HepG2 (cell line): ENCODE measurements at regions not wholly inside any gene's neighbourhood (a gene's known extent, or its start where the extent isn't known, plus 50 kb on each side); places are given as distances from the start of the nearest gene placed in this dataset.

Source experiments
- ATAC-seq: fragments of 200-7000 bp; cut with Tn5 transposase; 3 replicates; pipeline ENCODE4 v1.9.1; 2020; ENCODE audit warnings: mild to moderate bottlenecking, moderate library complexity
- BruUV-seq: library from RNA; stranded (reverse); fragments of 400-500 nt; replicated peaks from 2 replicates; lab custom pipeline; 2021; lab: Mats Ljungman, UMichigan
- CTCF ChIA-PET: fragments of 300-600 bp; formaldehyde crosslinking; extraction: SDS; loops from one replicate; lab custom pipeline; 2021; ENCODE audit warnings: low total read pairs, inconsistent platforms, low intra/inter-chr PET ratio; lab: Yijun Ruan, JAX
- POLR2A ChIA-PET: fragments of 350-600 bp; sonication (Branson Sonifier 250); formaldehyde crosslinking; loops from one replicate; lab custom pipeline; 2020; ENCODE audit warnings: antibody characterized with exemption, inconsistent platforms; lab: Yijun Ruan, JAX
- DNase-seq: peaks from one replicate; pipeline ENCODE4 v3.0.0-alpha.2; 2015; ENCODE audit warnings: low spot score
- FAIRE-seq: peaks from 3 replicates; lab custom pipeline; 2011; peaks lifted over from hg19 to GRCh38; lab: Jason Lieb, UNC
- H2AFZ ChIP-seq: one replicate; pipeline ENCODE4 v1.6.1; 2011; ENCODE audit warnings: low read length, inconsistent platforms
- H3K27ac ChIP-seq: fragments of 300-600 bp; 3 replicates; pipeline ENCODE4 v1.8.0; 2011; ENCODE audit warnings: mixed run types, mild to moderate bottlenecking, mixed read lengths, low read length, inconsistent platforms; ENCODE audit not compliant: insufficient read depth; ENCODE audit errors: extremely low read length
- H3K27me3 ChIP-seq, 2 experiments: fragments of 200-600 bp in 1 of 2; 2 replicates in 1 of 2; 3 replicates in 1 of 2; pipeline versions ENCODE4 v1.6.0 to v1.8.0; 2011; ENCODE audit warnings: low read length in 2 of 2, mild to moderate bottlenecking in 2 of 2, moderate library complexity in 2 of 2, inconsistent platforms in 1 of 2; ENCODE audit not compliant: insufficient read depth in 2 of 2, control insufficient read depth in 1 of 2
- H3K36me3 ChIP-seq, 2 experiments: fragments of 200-600 bp in 1 of 2; replicated peaks in 1 of 2; 2 replicates in 1 of 2; 3 replicates in 1 of 2; pipeline versions ENCODE4 v1.5.1 to v1.8.0; 2011; ENCODE audit warnings: low read length in 2 of 2, inconsistent platforms in 1 of 2; ENCODE audit not compliant: insufficient read depth in 2 of 2, control insufficient read depth in 1 of 2
- H3K4me1 ChIP-seq: 2 replicates; pipeline ENCODE4 v1.5.1; 2012; ENCODE audit warnings: low read length, inconsistent platforms; ENCODE audit not compliant: insufficient read depth
- H3K4me2 ChIP-seq: 2 replicates; pipeline ENCODE4 v1.6.0; 2011; ENCODE audit warnings: low read depth, low read length, inconsistent platforms
- H3K4me3 ChIP-seq, 3 experiments: fragments of 200-600 bp in 1 of 3; sonication (generic), shearing (Covaris generic) in 1 of 3; replicated peaks in 1 of 3; 2 replicates each; pipeline ENCODE4 v1.5.1; 2011 to 2016; ENCODE audit warnings: low read length in 3 of 3, inconsistent platforms in 2 of 3, low read depth in 2 of 3, mild to moderate bottlenecking in 2 of 3, control low read depth in 1 of 3, mixed read lengths in 1 of 3; ENCODE audit not compliant: insufficient read depth in 1 of 3
- H3K79me2 ChIP-seq: one replicate; pipeline ENCODE4 v1.6.1; 2011; ENCODE audit warnings: low read length, inconsistent platforms; ENCODE audit not compliant: insufficient read depth
- H3K9ac ChIP-seq: 2 replicates; pipeline ENCODE4 v1.6.0; 2011; ENCODE audit warnings: mild to moderate bottlenecking, low read depth, low read length, inconsistent platforms; ENCODE audit not compliant: insufficient read depth
- H3K9me3 ChIP-seq: 2 replicates; pipeline ENCODE4 v1.5.1; 2012; ENCODE audit warnings: mild to moderate bottlenecking, low read length
- H4K20me1 ChIP-seq: 2 replicates; pipeline ENCODE4 v1.6.0; 2011; ENCODE audit warnings: inconsistent platforms, mild to moderate bottlenecking, low read length, moderate library complexity; ENCODE audit not compliant: insufficient read depth
- ATF4 ChIP-seq, 2 experiments: fragments of 450-650 bp in 1 of 2; sonication (generic) in 1 of 2; formaldehyde crosslinking; IDR thresholded peaks; 2 replicates each; pipeline versions ENCODE4 v1.5.0 to v1.8.0; 2020 to 2022; ENCODE audit warnings: mild to moderate bottlenecking in 1 of 2, missing genetic modification reagents in 1 of 2
- ATF7 ChIP-seq, 2 experiments: fragments of 450-650 bp in 1 of 2; sonication (generic) in 1 of 2; formaldehyde crosslinking in 1 of 2; IDR thresholded peaks; 2 replicates each; pipeline versions ENCODE4 v1.4.0 to v1.6.1; 2016 to 2020; ENCODE audit warnings: antibody characterized with exemption in 1 of 2, mild to moderate bottlenecking in 1 of 2, missing genetic modification reagents in 1 of 2
- CEBPB ChIP-seq: IDR thresholded peaks from 2 replicates; pipeline ENCODE4 v1.6.1; 2011; ENCODE audit warnings: low read depth, low read length, improper control_type of control experiment, borderline replicate concordance
- CEBPG ChIP-seq: IDR thresholded peaks from 2 replicates; pipeline ENCODE4 v1.6.1; 2016
- IRF2 ChIP-seq: IDR thresholded peaks from 2 replicates; pipeline ENCODE4 v1.6.1; 2018; ENCODE audit warnings: missing genetic modification reagents, missing compliant biosample characterization
- NPAS2 ChIP-seq: sonication (generic); formaldehyde crosslinking; IDR thresholded peaks from 2 replicates; pipeline ENCODE4 v1.8.0; 2022; ENCODE audit warnings: mild to moderate bottlenecking, missing genetic modification reagents, borderline replicate concordance
- PHB2 ChIP-seq: fragments of 450-650 bp; IDR thresholded peaks from 2 replicates; pipeline ENCODE4 v1.6.1; 2018; ENCODE audit not compliant: partially characterized antibody
- SETDB1 ChIP-seq: sonication (generic); formaldehyde crosslinking; IDR thresholded peaks from 2 replicates; pipeline ENCODE4 v1.5.1; 2020; ENCODE audit warnings: missing genetic modification reagents, mild to moderate bottlenecking, borderline replicate concordance
- ZNF784 ChIP-seq: sonication (generic); formaldehyde crosslinking; IDR thresholded peaks from 2 replicates; pipeline ENCODE4 v1.5.1; 2020; ENCODE audit warnings: missing genetic modification reagents, mild to moderate bottlenecking, borderline replicate concordance
- WGBS: methylation state at CpG from one replicate; pipeline ENCODE4 v1.1.6; 2017; ENCODE audit warnings: low lambda C conversion rate; 5-methylcytosine and 5-hydroxymethylcytosine counted together
- in situ Hi-C: cut with HindIII; loops from 2 replicates; pipeline ENCODE4 v1.10.0; 2017; ENCODE audit warnings: low pct_unique_long_range_greater_than_20kb; ENCODE audit not compliant: extremely low pct_ligation_motif_present
- intact Hi-C: fragments of 100-400 bp; cut with micrococcal nuclease; formaldehyde crosslinking; loops from one replicate; pipeline ENCODE4 v1.10.0; 2022; ENCODE audit not compliant: unreplicated experiment

- intact Hi-C loops = no loop called here
- H3K27me3 ChIP-seq = no peaks in the 10 kb centered on the region
- H3K27ac ChIP-seq = no peak overlapping the region
- peaks cover 13% of the 10 kb centered on the region for H3K4me1 ChIP-seq
- no peak for FAIRE-seq
- no peak overlapping the region for H3K9ac ChIP-seq
- no peak overlapping the region for H2AFZ ChIP-seq
- no peaks in the 10 kb centered on the region for H4K20me1 ChIP-seq
- no peak overlapping the region for H3K4me3 ChIP-seq
- no peaks in the 10 kb centered on the region for H3K36me3 ChIP-seq
- in situ Hi-C loops = no loop called here
- WGBS = 86% methylated on average over 3 of the region's 4 CpGs
- BruUV-seq = no TSS peak
- no peaks in the 10 kb centered on the region for H3K79me2 ChIP-seq
- DNase-seq = no peak
- ChIA-PET POLR2A (no interaction called here), CTCF (no interaction called here)
- H3K9me3 ChIP-seq = no peaks in the 10 kb centered on the region
- ATAC-seq = no peak
- no peak overlapping the region for H3K4me2 ChIP-seq
- TF ChIP-seq SETDB1 (CRISPR knock-in tag) (no peak), NPAS2 (CRISPR knock-in tag) (no peak), PHB2 (no peak), ZNF784 (no peak), ATF7 (IDR thresholded peaks at IDR 0.05) (peak; percentile 56), ATF7 (CRISPR knock-in tag; IDR thresholded peaks at IDR 0.05) (no peak), ATF4 (CRISPR knock-in tag; IDR thresholded peaks at IDR 0.05) (peak in 1 of 2 experiments; percentile 85; a peak in 2 of 4 replicates), CEBPB (peak; percentile 66), IRF2 (CRISPR knock-in tag) (no peak), CEBPG (CRISPR knock-in tag) (peak; percentile 57)
Measured at GRCh38 chr4:4778554-4778953, 80.9 kb upstream of the MSX1 start.
